ENCODE measurements at regions not wholly inside any gene's neighbourhood (a gene's known extent, or its start where the extent isn't known, plus 50 kb on each side); places are given as distances from the start of the nearest gene placed in this dataset.

- no peak for TF ChIP-seq EP300 (IDR thresholded peaks at IDR 0.05)
- no peak for TF ChIP-seq POLR2AphosphoS5 (IDR thresholded peaks at IDR 0.05)
- TF ChIP-seq CTCF (IDR thresholded peaks at IDR 0.05): no peak
These were observed 480.9 kb downstream of the FBXO15 start for GRCh38 chr18:73666772-73667171.

All from gastroesophageal sphincter (tissue), 3 donors.